ENCODE measurements at regions not wholly inside any gene's neighbourhood (a gene's known extent, or its start where the extent isn't known, plus 50 kb on each side); places are given as distances from the start of the nearest gene placed in this dataset.

GRCh38 chr12:70149665-70150064, 93.6 kb upstream of the CNOT2 start:
- TF ChIP-seq TAF1 (IDR thresholded peaks at IDR 0.05; ENCODE audit: borderline replicate concordance, insufficient read depth, low read length): no peak
- TF ChIP-seq SIN3A (IDR thresholded peaks at IDR 0.05; ENCODE audit: borderline replicate concordance, insufficient read depth, low read length): no peak
- no peak for TF ChIP-seq POLR2AphosphoS5 (IDR thresholded peaks at IDR 0.05; ENCODE audit: low read depth, low read length)
- TF ChIP-seq FOXP2 (optimal IDR thresholded peaks at IDR 0.05; ENCODE audit: borderline replicate concordance, extremely low read depth, extremely low read length, insufficient read depth): no peak
- no peak for TF ChIP-seq REST (IDR thresholded peaks at IDR 0.05; ENCODE audit: insufficient read depth in 1 of 2, low read depth in 2 of 2, low read length in 2 of 2)

- TF ChIP-seq POLR2AphosphoS5 (IDR thresholded peaks at IDR 0.05; ENCODE audit: low read depth, low read length): no peak
- TF ChIP-seq REST (IDR thresholded peaks at IDR 0.05; ENCODE audit: insufficient read depth in 1 of 2, low read depth in 2 of 2, low read length in 2 of 2): no peak
- no peak for TF ChIP-seq SIN3A (IDR thresholded peaks at IDR 0.05; ENCODE audit: borderline replicate concordance, insufficient read depth, low read length)
- no peak for TF ChIP-seq TAF1 (IDR thresholded peaks at IDR 0.05; ENCODE audit: borderline replicate concordance, insufficient read depth, low read length)
- TF ChIP-seq FOXP2 (optimal IDR thresholded peaks at IDR 0.05; ENCODE audit: borderline replicate concordance, extremely low read depth, extremely low read length, insufficient read depth): no peak
Observed at GRCh38 chr12:70150230-70150629, 93.0 kb upstream of the CNOT2 start.

- no peak for TF ChIP-seq POLR2AphosphoS5 (IDR thresholded peaks at IDR 0.05; ENCODE audit: low read depth, low read length)
- no peak for TF ChIP-seq REST (IDR thresholded peaks at IDR 0.05; ENCODE audit: insufficient read depth in 1 of 2, low read depth in 2 of 2, low read length in 2 of 2)
- TF ChIP-seq TAF1 (IDR thresholded peaks at IDR 0.05; ENCODE audit: borderline replicate concordance, insufficient read depth, low read length): no peak
- no peak for TF ChIP-seq FOXP2 (optimal IDR thresholded peaks at IDR 0.05; ENCODE audit: borderline replicate concordance, extremely low read depth, extremely low read length, insufficient read depth)
- TF ChIP-seq SIN3A (IDR thresholded peaks at IDR 0.05; ENCODE audit: borderline replicate concordance, insufficient read depth, low read length): no peak
Observed at GRCh38 chr12:70151993-70152392, 91.2 kb upstream of the CNOT2 start.

GRCh38 chr12:70154087-70154638, 89.1 kb upstream of the CNOT2 start:
- TF ChIP-seq SIN3A (IDR thresholded peaks at IDR 0.05; ENCODE audit: borderline replicate concordance, insufficient read depth, low read length): no peak

GRCh38 chr12:70154960-70155589, 88.2 kb upstream of the CNOT2 start:
- TF ChIP-seq SIN3A (IDR thresholded peaks at IDR 0.05; ENCODE audit: borderline replicate concordance, insufficient read depth, low read length): no peak
- no peak for TF ChIP-seq FOXP2 (optimal IDR thresholded peaks at IDR 0.05; ENCODE audit: borderline replicate concordance, extremely low read depth, extremely low read length, insufficient read depth)
- TF ChIP-seq REST (IDR thresholded peaks at IDR 0.05; ENCODE audit: insufficient read depth in 1 of 2, low read depth in 2 of 2, low read length in 2 of 2): no peak
- no peak for TF ChIP-seq TAF1 (IDR thresholded peaks at IDR 0.05; ENCODE audit: borderline replicate concordance, insufficient read depth, low read length)
- no peak for TF ChIP-seq POLR2AphosphoS5 (IDR thresholded peaks at IDR 0.05; ENCODE audit: low read depth, low read length)
